Left colon (tissue), 2 donors: ENCODE measurements at regions not wholly inside any gene's neighbourhood (a gene's known extent, or its start where the extent isn't known, plus 50 kb on each side); places are given as distances from the start of the nearest gene placed in this dataset.
"Not testable (repeated sequence)": the region's sequence is repeated elsewhere in the genome, so short reads cannot be mapped to it uniquely, and the experiment has no call there.

Experiments
- ATAC-seq: fragments of 200-7000 bp; cut with Tn5 transposase; one replicate; pipeline ENCODE4 v1.9.1; 2020; ENCODE audit warnings: mild to moderate bottlenecking, moderate library complexity
- DNase-seq, 2 donors: peaks; one replicate each; pipeline ENCODE4 v3.0.0-alpha.2; 2020
- intact Hi-C, 2 donors: fragments of 100-400 bp; cut with DNase I in 1 of 2; cut with micrococcal nuclease in 1 of 2; formaldehyde crosslinking; loops; one replicate each; pipeline versions ENCODE4 v1.11.2 to v1.14.0; 2022; cut with DNase I, micrococcal nuclease
- donor health status: DM: no; HTN: no; CAD: no.
- donor health status: DM: yes; HTN: yes; CAD: no.

- ATAC-seq (no peak), DNase-seq (no peak)
- intact Hi-C loops, result no loop called here
These were observed 352.4 kb downstream of the TCERG1L start for GRCh38 chr10:130958981-130959751.

GRCh38 chr10:130959752-130960195, 351.7 kb downstream of the TCERG1L start:
- intact Hi-C loops, result no loop called here
- no peak for DNase-seq
- ATAC-seq, result no peak

GRCh38 chr10:130960531-130960930, 351.0 kb downstream of the TCERG1L start:
- intact Hi-C loops, result no loop called here
- ATAC-seq (no peak), DNase-seq (no peak)

- no peak for DNase-seq
- intact Hi-C loops, result no loop called here
- ATAC-seq, result no peak
These were observed 349.8 kb downstream of the TCERG1L start for GRCh38 chr10:130961506-130962239.

- no peak for ATAC-seq
- intact Hi-C loops, result no loop called here
These were observed 349.1 kb downstream of the TCERG1L start for GRCh38 chr10:130962240-130963051.

GRCh38 chr10:130963052-130963393, 348.5 kb downstream of the TCERG1L start:
- intact Hi-C loops, result no loop called here
- DNase-seq (no peak), ATAC-seq (no peak)

More at GRCh38 chr10:130962240-130963051, 349.1 kb downstream of the TCERG1L start:
- no peak for DNase-seq

GRCh38 chr10:130963786-130964522, 347.6 kb downstream of the TCERG1L start:
- DNase-seq (no peak), ATAC-seq (no peak)
- intact Hi-C loops, result no loop called here

GRCh38 chr10:130964771-130965170, 346.8 kb downstream of the TCERG1L start:
- DNase-seq (no peak), ATAC-seq (no peak)
- intact Hi-C loops, result no loop called here

GRCh38 chr10:130967161-130967560, 344.4 kb downstream of the TCERG1L start:
- no peak for ATAC-seq
- DNase-seq, result no peak
- intact Hi-C loops, result no loop called here

GRCh38 chr10:130967784-130968183, 343.7 kb downstream of the TCERG1L start:
- DNase-seq (no peak), ATAC-seq (no peak)
- intact Hi-C loops, result no loop called here

GRCh38 chr10:130968511-130968910, 343.0 kb downstream of the TCERG1L start:
- intact Hi-C loops, result no loop called here
- DNase-seq (no peak), ATAC-seq (no peak)

GRCh38 chr10:130968964-130969363, 342.6 kb downstream of the TCERG1L start:
- ATAC-seq (no peak), DNase-seq (no peak)

GRCh38 chr10:130969700-130970099, 341.8 kb downstream of the TCERG1L start:
- DNase-seq (no peak), ATAC-seq (no peak)
- intact Hi-C loops, result no loop called here

More at GRCh38 chr10:130968964-130969363, 342.6 kb downstream of the TCERG1L start:
- intact Hi-C loops, result no loop called here

- intact Hi-C loops, result no loop called here
- DNase-seq (no peak), ATAC-seq (no peak)
These were observed 341.0 kb downstream of the TCERG1L start for GRCh38 chr10:130970341-130971122.

- intact Hi-C loops, result no loop called here
- DNase-seq (no peak), ATAC-seq (no peak)
These were observed 340.4 kb downstream of the TCERG1L start for GRCh38 chr10:130971123-130971435.

GRCh38 chr10:130973127-130973839, 338.2 kb downstream of the TCERG1L start:
- intact Hi-C loops, result no loop called here
- DNase-seq (no peak), ATAC-seq (no peak)

GRCh38 chr10:130974166-130974565, 337.4 kb downstream of the TCERG1L start:
- no peak for ATAC-seq
- DNase-seq, result no peak
- intact Hi-C loops, result no loop called here

GRCh38 chr10:130975351-130975750, 336.2 kb downstream of the TCERG1L start:
- DNase-seq, intact Hi-C loops, ATAC-seq: not testable (repeated sequence)
